Endothelial cell of umbilical vein (primary cell): ENCODE measurements at regions not wholly inside any gene's neighbourhood (a gene's known extent, or its start where the extent isn't known, plus 50 kb on each side); places are given as distances from the start of the nearest gene placed in this dataset.
A peak's percentile ranks its signal among the peaks of the same experiment; 100 is the strongest.

Experiments
- BruUV-seq: library from RNA; stranded (reverse); fragments of 400-500 nt; replicated peaks from 2 replicates; lab custom pipeline; 2021; lab: Mats Ljungman, UMichigan
- CTCF ChIA-PET: fragments of 300-600, 350-600 bp; sonication (Branson Sonifier 250); formaldehyde crosslinking; loops from one replicate; lab custom pipeline; 2021; ENCODE audit warnings: antibody characterized with exemption, inconsistent platforms; lab: Charles Lee
- POLR2A ChIA-PET: fragments of 300-600, 350-600 bp; sonication (Branson Sonifier 250); formaldehyde crosslinking; loops from one replicate; lab custom pipeline; 2021; ENCODE audit warnings: antibody characterized with exemption, inconsistent platforms; lab: Charles Lee
- DNase-seq: peaks from one replicate; pipeline ENCODE4 v3.0.0-alpha.2; 2011; ENCODE audit warnings: low read depth, low spot score
- FAIRE-seq: peaks from 2 replicates; lab custom pipeline; 2011; peaks lifted over from hg19 to GRCh38; lab: Jason Lieb, UNC
- H2AFZ ChIP-seq: 2 replicates; pipeline ENCODE4 v1.6.0; 2012; ENCODE audit warnings: low read depth, low read length, control low read depth, inconsistent platforms
- H3K27ac ChIP-seq: 2 replicates; pipeline ENCODE4 v1.5.1; 2011; ENCODE audit warnings: low read depth, mild to moderate bottlenecking, control low read depth, low read length, moderate library complexity; ENCODE audit not compliant: insufficient read depth
- H3K27me3 ChIP-seq, 2 experiments: 2 replicates each; pipeline versions ENCODE4 v1.6.0 to v1.6.1; 2011; ENCODE audit warnings: low read length in 2 of 2, mixed read lengths in 1 of 2; ENCODE audit not compliant: control insufficient read depth in 2 of 2, insufficient read depth in 2 of 2
- H3K36me3 ChIP-seq, 2 experiments: 2 replicates in 1 of 2; 3 replicates in 1 of 2; pipeline ENCODE4 v1.5.1; 2011; ENCODE audit warnings: low read length in 2 of 2, mild to moderate bottlenecking in 1 of 2, moderate library complexity in 1 of 2; ENCODE audit not compliant: control insufficient read depth in 2 of 2, insufficient read depth in 2 of 2; ENCODE audit errors: extremely low read depth in 1 of 2
- H3K4me1 ChIP-seq: 3 replicates; pipeline ENCODE4 v1.5.1; 2011; ENCODE audit warnings: mild to moderate bottlenecking, low read length; ENCODE audit not compliant: control insufficient read depth, insufficient read depth; ENCODE audit errors: extremely low read depth
- H3K4me2 ChIP-seq: 2 replicates; pipeline ENCODE4 v1.6.1; 2011; ENCODE audit warnings: low read length, control low read depth, mixed read lengths; ENCODE audit not compliant: insufficient read depth
- H3K4me3 ChIP-seq, 3 experiments: fragments of 200-600 bp in 1 of 3; sonication (generic), shearing (Covaris generic) in 1 of 3; replicated peaks in 1 of 3; 2 replicates each; pipeline ENCODE4 v1.5.1; 2011 to 2016; ENCODE audit warnings: control low read depth in 3 of 3, low read length in 3 of 3, mild to moderate bottlenecking in 2 of 3, inconsistent platforms in 1 of 3, low read depth in 1 of 3, moderate library complexity in 1 of 3; ENCODE audit not compliant: insufficient read depth in 1 of 3
- H3K79me2 ChIP-seq: 2 replicates; pipeline ENCODE4 v1.6.0; 2012; ENCODE audit warnings: low read length, inconsistent platforms; ENCODE audit not compliant: control insufficient read depth, insufficient read depth
- H3K9ac ChIP-seq: replicated peaks from 2 replicates; pipeline ENCODE3; 2011; ENCODE audit warnings: low read length, control low read depth; ENCODE audit not compliant: insufficient read depth; ENCODE audit errors: extremely low read depth
- H3K9me1 ChIP-seq: replicated peaks from 3 replicates; pipeline ENCODE4 v1.6.0; 2011; ENCODE audit warnings: mild to moderate bottlenecking, low read length; ENCODE audit not compliant: control insufficient read depth, insufficient read depth; ENCODE audit errors: extremely low read depth
- H3K9me3 ChIP-seq: replicated peaks from 2 replicates; pipeline ENCODE4 v1.5.1; 2012; ENCODE audit warnings: low read length, inconsistent platforms; ENCODE audit not compliant: control insufficient read depth, insufficient read depth
- H4K20me1 ChIP-seq: replicated peaks from 2 replicates; pipeline ENCODE3; 2011; ENCODE audit warnings: mild to moderate bottlenecking, low read length; ENCODE audit not compliant: control insufficient read depth, insufficient read depth; ENCODE audit errors: extremely low read depth
- EZH2 ChIP-seq: IDR thresholded peaks from 2 replicates; pipeline ENCODE4 v1.6.1; 2012; ENCODE audit warnings: borderline replicate concordance, low read depth, mild to moderate bottlenecking, moderate library complexity, low read length, inconsistent platforms; ENCODE audit not compliant: severe bottlenecking
- FOS ChIP-seq: IDR thresholded peaks from 2 replicates; pipeline ENCODE4 v1.6.1; 2011; ENCODE audit warnings: mild to moderate bottlenecking, low read length, moderate library complexity, borderline replicate concordance; ENCODE audit not compliant: insufficient read depth
- GATA2 ChIP-seq: IDR thresholded peaks from 2 replicates; pipeline ENCODE4 v1.7.0; 2011; ENCODE audit warnings: low read depth, mild to moderate bottlenecking, moderate library complexity, mixed read lengths, low read length; ENCODE audit not compliant: insufficient read length, insufficient read depth
- JUN ChIP-seq: IDR thresholded peaks from 2 replicates; pipeline ENCODE4 v1.6.1; 2011; ENCODE audit warnings: borderline replicate concordance, low read depth; ENCODE audit not compliant: insufficient read length, insufficient read depth
- MYC ChIP-seq: IDR thresholded peaks from one replicate; pipeline ENCODE4 v1.6.1; 2011; ENCODE audit warnings: mild to moderate bottlenecking, low read depth, low read length
- POLR2A ChIP-seq: IDR thresholded peaks from 2 replicates; pipeline ENCODE4 v1.6.1; 2012; ENCODE audit warnings: low read depth, mild to moderate bottlenecking, control low read depth, low read length
- POLR2AphosphoS5 ChIP-seq: IDR thresholded peaks from 2 replicates; pipeline ENCODE4 v1.6.1; 2012; ENCODE audit warnings: low read depth, mild to moderate bottlenecking, control low read depth, low read length, moderate library complexity; ENCODE audit not compliant: insufficient read depth
- dilution Hi-C: fragments of 300-500 bp; cut with MboI; formaldehyde crosslinking; loops from one replicate; pipeline ENCODE4 v1.15.0; 2019; ENCODE audit warnings: low sequenced_read_pairs; ENCODE audit not compliant: extremely low pct_ligation_motif_present
- intact Hi-C: fragments of 100-400 bp; cut with micrococcal nuclease; formaldehyde crosslinking; loops from one replicate; pipeline ENCODE4 v1.10.0; 2022
- TF ChIP-seq, protein P1 (sequence below), 2 donors: IDR thresholded peaks; 1 replicate in 1 of 2; 2 replicates in 1 of 2; pipeline ENCODE4 v1.5.1; 2011; ENCODE audit warnings: low read length in 2 of 2, mild to moderate bottlenecking in 2 of 2, moderate library complexity in 2 of 2, control low read depth in 1 of 2, inconsistent platforms in 1 of 2, low read depth in 1 of 2; ENCODE audit not compliant: insufficient read depth in 1 of 2; ENCODE audit errors: extremely low read depth in 1 of 2
- TF ChIP-seq, protein P2 (sequence below): IDR thresholded peaks from 2 replicates; pipeline ENCODE4 v1.6.1; 2011; ENCODE audit not compliant: insufficient read depth, insufficient read length

DNA sequence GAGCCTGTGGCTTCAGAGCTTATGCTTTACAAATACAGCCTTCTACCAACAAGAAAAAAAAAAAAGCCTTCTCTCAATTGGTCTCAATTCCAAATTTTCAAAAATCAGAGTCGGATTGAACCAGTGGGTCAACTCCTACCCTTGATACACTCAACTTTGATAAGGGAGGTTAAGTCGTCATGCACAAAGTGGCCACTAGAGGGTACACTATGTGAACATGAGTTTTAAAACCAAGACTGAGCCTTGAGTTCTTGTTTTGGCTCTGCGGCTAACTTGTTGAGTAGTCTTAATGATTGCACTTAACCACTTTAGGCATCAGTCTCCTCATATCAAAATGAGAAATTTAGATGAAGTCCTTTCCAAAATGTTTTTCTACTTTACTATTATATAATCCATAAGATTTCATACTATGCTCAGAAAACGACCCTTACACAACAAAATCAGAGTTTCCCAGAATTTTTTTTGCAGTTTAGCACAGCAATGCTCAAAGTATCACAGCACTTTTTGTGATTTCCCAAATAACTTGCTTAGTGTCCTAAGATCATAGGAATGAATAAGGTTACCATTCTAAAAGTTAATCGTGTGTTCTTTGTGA is 92.9 kb upstream of the MTAP start:
- dilution Hi-C loops = no loop called here
- H3K9ac ChIP-seq = no peak overlapping the region
- H3K4me1 ChIP-seq = no peaks in the 10 kb centered on the region
- intact Hi-C loops = loop anchor here (1.0 to 5.0 kb wide), 3 partner anchors 63 to 243 kb away; no protein-coding TSS in a partner anchor
- H3K4me3 ChIP-seq = no peak overlapping the region
- no TSS peak for BruUV-seq
- peak; percentile 69 for DNase-seq
- H3K27me3 ChIP-seq = no peaks in the 10 kb centered on the region
- H4K20me1 ChIP-seq = no peaks in the 10 kb centered on the region
- H3K79me2 ChIP-seq = no peaks in the 10 kb centered on the region
- no peaks in the 10 kb centered on the region for H3K36me3 ChIP-seq
- H2AFZ ChIP-seq = no peak overlapping the region
- ChIA-PET POLR2A (no interaction called here), CTCF (interaction anchor here (0.7 to 4.1 kb wide), 26 partner anchors 9 to 473 kb away, joined by 3 to 42 read pairs (median 6); no protein-coding TSS in a partner anchor)
- TF ChIP-seq, protein P1, sequence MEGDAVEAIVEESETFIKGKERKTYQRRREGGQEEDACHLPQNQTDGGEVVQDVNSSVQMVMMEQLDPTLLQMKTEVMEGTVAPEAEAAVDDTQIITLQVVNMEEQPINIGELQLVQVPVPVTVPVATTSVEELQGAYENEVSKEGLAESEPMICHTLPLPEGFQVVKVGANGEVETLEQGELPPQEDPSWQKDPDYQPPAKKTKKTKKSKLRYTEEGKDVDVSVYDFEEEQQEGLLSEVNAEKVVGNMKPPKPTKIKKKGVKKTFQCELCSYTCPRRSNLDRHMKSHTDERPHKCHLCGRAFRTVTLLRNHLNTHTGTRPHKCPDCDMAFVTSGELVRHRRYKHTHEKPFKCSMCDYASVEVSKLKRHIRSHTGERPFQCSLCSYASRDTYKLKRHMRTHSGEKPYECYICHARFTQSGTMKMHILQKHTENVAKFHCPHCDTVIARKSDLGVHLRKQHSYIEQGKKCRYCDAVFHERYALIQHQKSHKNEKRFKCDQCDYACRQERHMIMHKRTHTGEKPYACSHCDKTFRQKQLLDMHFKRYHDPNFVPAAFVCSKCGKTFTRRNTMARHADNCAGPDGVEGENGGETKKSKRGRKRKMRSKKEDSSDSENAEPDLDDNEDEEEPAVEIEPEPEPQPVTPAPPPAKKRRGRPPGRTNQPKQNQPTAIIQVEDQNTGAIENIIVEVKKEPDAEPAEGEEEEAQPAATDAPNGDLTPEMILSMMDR (IDR thresholded peaks at IDR 0.05; ENCODE audit: extremely low read depth in 1 of 2, insufficient read depth in 1 of 2, low read depth in 1 of 2, low read length in 2 of 2) = peak; percentile 67 to 74
- no peak for TF ChIP-seq POLR2A
- H3K9me1 ChIP-seq = no peaks in the 10 kb centered on the region
- peak; percentile 82 for FAIRE-seq
- no peak overlapping the region for H3K27ac ChIP-seq
- H3K9me3 ChIP-seq = no peaks in the 10 kb centered on the region
- H3K4me2 ChIP-seq = no peak overlapping the region

DNA sequence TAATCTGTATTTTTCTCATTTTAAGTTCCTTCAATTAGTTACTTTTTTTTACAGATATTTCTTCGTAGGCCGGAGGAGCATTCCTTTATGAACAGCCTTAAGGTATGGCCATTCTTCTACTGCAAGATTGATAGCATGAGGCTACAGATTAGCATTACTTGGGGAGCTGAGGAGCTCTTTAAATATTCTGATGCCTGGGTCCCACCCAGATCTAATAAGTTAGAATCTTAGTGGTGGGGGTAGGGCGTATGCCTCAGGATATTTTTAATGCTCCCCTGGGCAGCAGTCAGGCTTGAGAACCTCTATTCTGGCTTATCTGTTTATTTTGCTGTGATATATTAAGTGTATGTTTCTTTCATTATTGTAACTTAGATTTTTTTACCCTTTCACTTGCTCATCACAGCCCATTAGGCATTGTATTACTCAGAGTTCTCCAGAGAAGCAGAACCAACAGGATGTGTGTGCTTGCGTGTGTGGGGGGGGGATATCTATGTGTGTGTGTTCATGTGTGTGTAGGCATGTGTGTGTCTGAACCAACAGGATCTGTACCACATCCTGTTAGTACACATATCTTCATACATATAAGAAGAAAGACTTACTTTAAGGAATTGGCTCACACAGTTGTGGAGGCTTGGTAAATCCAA is 91.8 kb upstream of the MTAP start:
- Histone ChIP-seq H3K4me1 (no peaks in the 10 kb centered on the region), H3K4me3 (no peak overlapping the region), H3K27me3 (no peaks in the 10 kb centered on the region), H3K36me3 (no peaks in the 10 kb centered on the region), H3K79me2 (no peaks in the 10 kb centered on the region), H3K27ac (no peak overlapping the region), H3K9me3 (no peaks in the 10 kb centered on the region), H3K9ac (no peak overlapping the region), H3K4me2 (no peak overlapping the region), H2AFZ (no peak overlapping the region), H4K20me1 (no peaks in the 10 kb centered on the region), H3K9me1 (no peaks in the 10 kb centered on the region)
- no TSS peak for BruUV-seq
- intact Hi-C loops (loop anchor here (5.0 kb wide), 1 partner anchor 62 kb away; no protein-coding TSS in a partner anchor), dilution Hi-C loops (no loop called here)
- FAIRE-seq (no peak), DNase-seq (no peak)
- TF ChIP-seq, protein P1 (IDR thresholded peaks at IDR 0.05; ENCODE audit: extremely low read depth in 1 of 2, insufficient read depth in 1 of 2, low read depth in 1 of 2, low read length in 2 of 2) = no peak
- TF ChIP-seq POLR2AphosphoS5 = no peak
- TF ChIP-seq MYC = no peak
- no peak for TF ChIP-seq GATA2
- no peak for TF ChIP-seq EZH2
- no peak for TF ChIP-seq POLR2A
- TF ChIP-seq, protein P2, sequence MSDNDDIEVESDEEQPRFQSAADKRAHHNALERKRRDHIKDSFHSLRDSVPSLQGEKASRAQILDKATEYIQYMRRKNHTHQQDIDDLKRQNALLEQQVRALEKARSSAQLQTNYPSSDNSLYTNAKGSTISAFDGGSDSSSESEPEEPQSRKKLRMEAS = no peak
- no peak for TF ChIP-seq JUN
- TF ChIP-seq FOS = no peak
- ChIA-PET CTCF (interaction anchor here (1.5 kb wide), 1 partner anchor 78 kb away, joined by 5 read pairs; no protein-coding TSS in a partner anchor), POLR2A (no interaction called here)
